PFSK-1 (cell line): ENCODE measurements at regions not wholly inside any gene's neighbourhood (a gene's known extent, or its start where the extent isn't known, plus 50 kb on each side); places are given as distances from the start of the nearest gene placed in this dataset.

Experiments used
- FOXP2 ChIP-seq: optimal IDR thresholded peaks from 2 replicates; pipeline ENCODE3; 2011; ENCODE audit warnings: borderline replicate concordance, control low read depth, inconsistent platforms; ENCODE audit not compliant: insufficient read depth; ENCODE audit errors: extremely low read length, extremely low read depth
- POLR2AphosphoS5 ChIP-seq: IDR thresholded peaks from 2 replicates; pipeline ENCODE4 v1.6.1; 2012; ENCODE audit warnings: low read depth, mild to moderate bottlenecking, control low read depth, low read length, moderate library complexity
- SIN3A ChIP-seq: IDR thresholded peaks from 2 replicates; pipeline ENCODE4 v1.6.1; 2012; ENCODE audit warnings: mild to moderate bottlenecking, low read length, moderate library complexity, borderline replicate concordance; ENCODE audit not compliant: insufficient read depth
- TAF1 ChIP-seq: IDR thresholded peaks from 2 replicates; pipeline ENCODE4 v1.6.1; 2012; ENCODE audit warnings: low read length, control low read depth, borderline replicate concordance; ENCODE audit not compliant: insufficient read depth
- TF ChIP-seq, protein P1 (sequence below), 2 experiments: IDR thresholded peaks; 2 replicates each; pipeline versions ENCODE4 v1.6.1 to v1.8.0; 2011 to 2012; ENCODE audit warnings: low read depth in 2 of 2, low read length in 2 of 2, control low read depth in 1 of 2, inconsistent platforms in 1 of 2, mild to moderate bottlenecking in 1 of 2, moderate library complexity in 1 of 2; ENCODE audit not compliant: insufficient read depth in 1 of 2

DNA sequence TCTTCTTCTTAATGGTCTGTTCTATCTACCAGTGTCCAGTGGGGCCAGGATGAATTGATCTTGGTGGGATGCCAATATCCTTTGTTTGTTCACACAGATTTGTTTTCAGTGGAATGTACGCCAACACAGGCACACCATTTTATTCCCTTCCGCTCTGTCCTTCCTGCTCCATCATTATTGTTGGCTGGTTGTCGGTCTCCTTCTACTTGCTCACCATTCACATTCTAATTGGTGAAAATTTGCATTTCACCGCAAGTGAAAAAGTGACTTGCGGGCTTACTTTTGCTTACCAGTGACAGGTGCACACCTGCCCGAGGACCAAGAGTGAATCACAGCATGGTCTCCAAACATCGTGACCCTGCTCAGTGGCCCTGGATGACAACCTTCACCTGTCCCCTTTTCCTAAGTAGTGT is 148.3 kb downstream of the NOC3L start:
- TF ChIP-seq SIN3A (no peak), POLR2AphosphoS5 (no peak), FOXP2 (no peak), TAF1 (no peak)
- TF ChIP-seq, protein P1, sequence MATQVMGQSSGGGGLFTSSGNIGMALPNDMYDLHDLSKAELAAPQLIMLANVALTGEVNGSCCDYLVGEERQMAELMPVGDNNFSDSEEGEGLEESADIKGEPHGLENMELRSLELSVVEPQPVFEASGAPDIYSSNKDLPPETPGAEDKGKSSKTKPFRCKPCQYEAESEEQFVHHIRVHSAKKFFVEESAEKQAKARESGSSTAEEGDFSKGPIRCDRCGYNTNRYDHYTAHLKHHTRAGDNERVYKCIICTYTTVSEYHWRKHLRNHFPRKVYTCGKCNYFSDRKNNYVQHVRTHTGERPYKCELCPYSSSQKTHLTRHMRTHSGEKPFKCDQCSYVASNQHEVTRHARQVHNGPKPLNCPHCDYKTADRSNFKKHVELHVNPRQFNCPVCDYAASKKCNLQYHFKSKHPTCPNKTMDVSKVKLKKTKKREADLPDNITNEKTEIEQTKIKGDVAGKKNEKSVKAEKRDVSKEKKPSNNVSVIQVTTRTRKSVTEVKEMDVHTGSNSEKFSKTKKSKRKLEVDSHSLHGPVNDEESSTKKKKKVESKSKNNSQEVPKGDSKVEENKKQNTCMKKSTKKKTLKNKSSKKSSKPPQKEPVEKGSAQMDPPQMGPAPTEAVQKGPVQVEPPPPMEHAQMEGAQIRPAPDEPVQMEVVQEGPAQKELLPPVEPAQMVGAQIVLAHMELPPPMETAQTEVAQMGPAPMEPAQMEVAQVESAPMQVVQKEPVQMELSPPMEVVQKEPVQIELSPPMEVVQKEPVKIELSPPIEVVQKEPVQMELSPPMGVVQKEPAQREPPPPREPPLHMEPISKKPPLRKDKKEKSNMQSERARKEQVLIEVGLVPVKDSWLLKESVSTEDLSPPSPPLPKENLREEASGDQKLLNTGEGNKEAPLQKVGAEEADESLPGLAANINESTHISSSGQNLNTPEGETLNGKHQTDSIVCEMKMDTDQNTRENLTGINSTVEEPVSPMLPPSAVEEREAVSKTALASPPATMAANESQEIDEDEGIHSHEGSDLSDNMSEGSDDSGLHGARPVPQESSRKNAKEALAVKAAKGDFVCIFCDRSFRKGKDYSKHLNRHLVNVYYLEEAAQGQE (IDR thresholded peaks at IDR 0.05; ENCODE audit: insufficient read depth in 1 of 2, low read depth in 2 of 2, low read length in 2 of 2), result no peak

DNA sequence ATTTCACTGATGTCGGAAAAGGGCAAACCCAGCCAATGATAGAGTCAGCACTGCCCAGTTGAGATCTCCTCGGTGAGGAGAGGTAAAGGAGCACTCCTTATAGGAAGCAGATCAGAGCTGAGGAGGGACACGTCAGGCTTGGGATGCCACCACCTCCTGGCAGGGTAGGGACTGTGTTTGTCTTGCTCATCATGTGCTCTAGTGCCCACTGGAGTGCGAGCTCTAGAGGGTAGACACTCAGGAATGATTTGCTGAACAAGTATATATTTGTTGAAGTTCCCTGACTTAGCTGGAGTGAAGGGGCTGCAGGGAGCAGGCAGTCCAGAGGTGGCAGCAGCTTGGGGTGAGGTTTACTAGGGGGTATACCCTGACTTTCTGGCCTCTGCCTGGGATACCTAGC is 146.5 kb downstream of the NOC3L start:
- TF ChIP-seq SIN3A, result no peak
- TF ChIP-seq, protein P1 (IDR thresholded peaks at IDR 0.05; ENCODE audit: insufficient read depth in 1 of 2, low read depth in 2 of 2, low read length in 2 of 2), result no peak
- no peak for TF ChIP-seq FOXP2
- TF ChIP-seq POLR2AphosphoS5, result no peak
- TF ChIP-seq TAF1, result no peak

- no peak for TF ChIP-seq TAF1
- no peak for TF ChIP-seq SIN3A
- TF ChIP-seq, protein P1 (IDR thresholded peaks at IDR 0.05; ENCODE audit: insufficient read depth in 1 of 2, low read depth in 2 of 2, low read length in 2 of 2), result no peak
- no peak for TF ChIP-seq FOXP2
- TF ChIP-seq POLR2AphosphoS5, result no peak
Observed at GRCh38 chr10:94217411-94217810, 145.3 kb downstream of the NOC3L start.

DNA sequence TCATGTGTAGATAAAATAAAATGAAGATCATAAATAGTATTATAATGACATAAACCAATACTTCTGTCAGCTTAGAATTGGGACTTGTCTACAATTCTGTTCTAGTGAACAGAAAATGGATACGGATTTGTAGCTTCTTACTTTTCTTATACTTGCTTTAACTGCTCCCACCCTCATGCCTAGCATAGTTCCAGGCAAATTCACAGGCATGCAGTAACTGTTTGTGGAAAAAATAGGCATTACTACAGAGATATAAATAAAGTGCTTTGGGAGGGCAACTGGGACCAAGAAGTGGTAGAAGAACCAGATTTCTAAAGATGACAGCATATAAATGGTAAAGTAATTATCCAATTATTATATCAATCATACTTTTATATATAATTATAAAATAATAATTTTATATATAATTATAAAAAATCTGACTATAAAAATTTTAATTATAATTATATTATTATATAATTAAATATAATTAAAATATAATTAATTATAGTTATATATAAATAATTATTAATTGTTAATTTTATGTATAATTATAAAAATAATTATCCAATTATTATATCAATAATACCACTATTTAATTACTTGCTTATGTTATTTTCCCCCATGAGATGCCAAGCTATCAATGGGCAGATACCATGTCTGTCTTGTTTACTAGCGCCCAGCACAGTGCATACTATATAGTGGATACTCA is 144.1 kb downstream of the NOC3L start:
- TF ChIP-seq, protein P1 (IDR thresholded peaks at IDR 0.05; ENCODE audit: insufficient read depth in 1 of 2, low read depth in 2 of 2, low read length in 2 of 2), result no peak
- TF ChIP-seq TAF1 (no peak), SIN3A (no peak)

DNA sequence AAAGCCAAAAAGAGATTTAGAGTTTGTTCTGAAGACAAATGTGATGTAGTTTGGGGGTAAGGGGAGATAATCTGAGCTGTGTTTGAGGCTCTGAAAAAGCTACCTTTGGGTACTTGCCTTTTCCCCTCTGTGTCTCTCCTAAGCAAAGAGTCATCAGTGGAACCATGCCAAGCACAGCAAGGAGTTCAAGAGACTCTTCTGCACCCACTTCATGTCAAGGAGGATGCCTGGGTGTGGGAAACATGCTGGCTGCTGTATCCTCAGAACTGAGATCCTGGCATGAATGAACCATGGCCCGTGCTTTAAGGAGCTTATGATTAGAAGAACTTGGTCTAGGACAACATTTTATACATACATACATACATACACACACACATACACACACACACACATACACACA is 142.9 kb downstream of the NOC3L start:
- TF ChIP-seq, protein P1 (IDR thresholded peaks at IDR 0.05; ENCODE audit: insufficient read depth in 1 of 2, low read depth in 2 of 2, low read length in 2 of 2), result no peak
- TF ChIP-seq TAF1, result no peak
- TF ChIP-seq FOXP2, result no peak
- no peak for TF ChIP-seq SIN3A
- no peak for TF ChIP-seq POLR2AphosphoS5
